ENCODE measurements at regions not wholly inside any gene's neighbourhood (a gene's known extent, or its start where the extent isn't known, plus 50 kb on each side); places are given as distances from the start of the nearest gene placed in this dataset.
"Not testable (repeated sequence)": the region's sequence is repeated elsewhere in the genome, so short reads cannot be mapped to it uniquely, and the experiment has no call there.

DNA sequence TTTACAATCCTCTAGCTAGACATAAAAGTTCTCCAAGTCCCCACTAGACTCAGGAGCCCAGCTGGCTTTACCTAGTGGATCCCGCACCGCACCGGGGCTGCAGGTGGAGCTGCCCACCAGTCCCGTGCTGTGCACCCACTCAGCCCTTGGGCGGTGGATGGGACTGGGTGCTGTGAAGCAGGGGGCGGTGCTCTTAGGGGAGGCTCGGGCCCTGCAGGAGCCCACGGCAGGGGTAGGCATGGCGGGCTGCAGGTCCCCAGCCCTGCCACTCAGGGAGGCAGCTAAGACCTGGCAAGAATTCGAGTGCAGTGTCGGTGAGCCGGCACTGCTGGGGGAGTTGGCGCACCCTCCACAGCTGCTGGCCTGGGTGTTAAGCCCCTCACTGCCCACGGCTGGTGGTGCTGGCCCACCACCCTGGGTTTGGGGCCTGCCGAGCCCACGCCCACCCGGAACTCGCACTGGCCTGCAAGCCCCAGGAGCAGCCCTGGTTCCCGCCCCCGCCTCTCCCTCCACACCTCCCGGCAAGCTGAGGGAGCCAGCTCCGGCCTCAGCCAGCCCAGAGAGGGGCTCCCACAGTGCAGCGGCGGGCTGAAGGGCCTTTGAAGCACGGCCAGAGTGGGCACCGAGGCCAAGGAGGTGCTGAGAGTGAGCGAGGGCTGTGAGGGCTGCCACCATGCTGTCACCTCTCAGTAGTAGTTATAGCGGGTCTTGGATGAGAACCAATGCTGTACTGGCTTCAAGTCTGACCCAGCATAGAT, 255.2 kb downstream of the CDH7 start:
- no peak overlapping the region for H3K27ac ChIP-seq
- H3K4me1 ChIP-seq: no peaks in the 10 kb centered on the region
- TF ChIP-seq POLR2A (IDR thresholded peaks at IDR 0.05): no peak
- TF ChIP-seq, protein P1, sequence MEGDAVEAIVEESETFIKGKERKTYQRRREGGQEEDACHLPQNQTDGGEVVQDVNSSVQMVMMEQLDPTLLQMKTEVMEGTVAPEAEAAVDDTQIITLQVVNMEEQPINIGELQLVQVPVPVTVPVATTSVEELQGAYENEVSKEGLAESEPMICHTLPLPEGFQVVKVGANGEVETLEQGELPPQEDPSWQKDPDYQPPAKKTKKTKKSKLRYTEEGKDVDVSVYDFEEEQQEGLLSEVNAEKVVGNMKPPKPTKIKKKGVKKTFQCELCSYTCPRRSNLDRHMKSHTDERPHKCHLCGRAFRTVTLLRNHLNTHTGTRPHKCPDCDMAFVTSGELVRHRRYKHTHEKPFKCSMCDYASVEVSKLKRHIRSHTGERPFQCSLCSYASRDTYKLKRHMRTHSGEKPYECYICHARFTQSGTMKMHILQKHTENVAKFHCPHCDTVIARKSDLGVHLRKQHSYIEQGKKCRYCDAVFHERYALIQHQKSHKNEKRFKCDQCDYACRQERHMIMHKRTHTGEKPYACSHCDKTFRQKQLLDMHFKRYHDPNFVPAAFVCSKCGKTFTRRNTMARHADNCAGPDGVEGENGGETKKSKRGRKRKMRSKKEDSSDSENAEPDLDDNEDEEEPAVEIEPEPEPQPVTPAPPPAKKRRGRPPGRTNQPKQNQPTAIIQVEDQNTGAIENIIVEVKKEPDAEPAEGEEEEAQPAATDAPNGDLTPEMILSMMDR (IDR thresholded peaks at IDR 0.05): no peak
- no peak for DNase-seq
- H3K27me3 ChIP-seq: no peaks in the 10 kb centered on the region
- no peak overlapping the region for H3K4me3 ChIP-seq
- no peaks in the 10 kb centered on the region for H3K9me3 ChIP-seq
- H3K36me3 ChIP-seq: no peaks in the 10 kb centered on the region

DNA sequence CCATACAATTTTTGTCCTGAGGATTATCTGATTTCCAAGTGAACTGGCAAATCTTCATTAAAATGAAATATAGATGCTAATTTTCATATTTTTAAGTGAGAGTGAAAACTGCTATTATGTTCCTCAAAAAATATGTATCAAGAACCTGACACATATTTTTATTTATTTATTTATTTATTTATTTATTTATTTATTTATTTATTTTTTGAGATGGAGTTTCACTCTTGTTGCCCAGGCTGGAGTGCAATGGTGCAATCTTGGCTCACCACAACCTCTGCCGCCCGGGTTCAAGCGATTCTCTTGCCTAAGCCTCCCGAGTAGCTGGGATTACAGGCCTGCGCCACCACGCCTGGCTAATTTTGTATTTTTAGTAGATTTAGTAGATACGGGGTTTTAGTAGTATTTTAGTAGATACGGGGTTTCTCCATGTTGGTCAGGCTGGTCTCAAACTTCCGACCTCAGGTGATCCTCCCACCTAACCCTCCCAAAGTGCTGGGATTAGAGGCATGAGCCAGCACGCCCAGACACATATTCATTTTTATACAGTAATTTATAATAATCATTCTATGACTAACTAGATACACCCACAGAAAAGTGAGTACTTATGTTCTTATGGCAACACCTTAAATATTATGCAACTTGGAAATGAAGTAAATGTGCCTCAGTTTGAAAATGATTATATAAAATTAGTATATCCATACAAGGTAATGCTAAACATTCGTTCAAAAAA, 248.3 kb downstream of the CDH7 start:
- H3K27me3 ChIP-seq, H3K4me3 ChIP-seq, H3K4me1 ChIP-seq, H3K27ac ChIP-seq, DNase-seq, H3K9me3 ChIP-seq, H3K36me3 ChIP-seq: not testable (repeated sequence)

- no peak overlapping the region for H3K27ac ChIP-seq
- no peak for TF ChIP-seq POLR2A (IDR thresholded peaks at IDR 0.05)
- TF ChIP-seq, protein P1 (IDR thresholded peaks at IDR 0.05): no peak
- no peaks in the 10 kb centered on the region for H3K36me3 ChIP-seq
- H3K27me3 ChIP-seq: no peaks in the 10 kb centered on the region
- no peak for DNase-seq
- no peaks in the 10 kb centered on the region for H3K9me3 ChIP-seq
- no peaks in the 10 kb centered on the region for H3K4me1 ChIP-seq
- H3K4me3 ChIP-seq: no peak overlapping the region
Measured at GRCh38 chr18:65995206-65995605, 244.4 kb downstream of the CDH7 start.

DNA sequence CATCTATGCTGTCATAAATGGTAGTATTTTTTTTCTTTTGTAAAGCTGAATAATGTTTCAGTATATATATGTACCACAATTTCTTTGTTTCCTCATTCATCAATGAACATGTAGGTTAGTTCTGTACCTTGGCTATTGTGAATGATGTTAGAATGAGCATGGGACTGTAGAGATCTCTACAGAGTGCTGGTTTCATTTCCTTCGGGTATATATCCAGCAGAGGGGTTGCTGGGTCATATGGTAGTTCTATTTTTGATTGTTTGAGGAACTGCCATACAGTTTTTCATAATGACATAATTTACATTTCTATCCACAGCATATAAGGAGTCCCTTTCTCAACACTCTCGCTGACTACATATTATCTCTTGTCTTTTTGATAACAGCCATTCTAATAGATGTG, 243.5 kb downstream of the CDH7 start:
- H3K4me3 ChIP-seq: no peak overlapping the region
- TF ChIP-seq POLR2A (IDR thresholded peaks at IDR 0.05): no peak
- TF ChIP-seq, protein P1 (IDR thresholded peaks at IDR 0.05): no peak
- no peaks in the 10 kb centered on the region for H3K4me1 ChIP-seq

GRCh38 chr18:65990944-65991708, 240.3 kb downstream of the CDH7 start:
- DNase-seq: no peak
- Histone ChIP-seq H3K9me3 (no peaks in the 10 kb centered on the region), H3K36me3 (no peaks in the 10 kb centered on the region), H3K4me1 (no peaks in the 10 kb centered on the region), H3K4me3 (no peak overlapping the region), H3K27ac (no peak overlapping the region), H3K27me3 (no peaks in the 10 kb centered on the region)
- TF ChIP-seq, protein P1 (IDR thresholded peaks at IDR 0.05): no peak
- no peak for TF ChIP-seq POLR2A (IDR thresholded peaks at IDR 0.05)

More for the DNA sequence above, 243.5 kb downstream of the CDH7 start:
- H3K9me3 ChIP-seq: no peaks in the 10 kb centered on the region
- no peaks in the 10 kb centered on the region for H3K27me3 ChIP-seq
- H3K36me3 ChIP-seq: no peaks in the 10 kb centered on the region
- no peak for DNase-seq
- H3K27ac ChIP-seq: no peak overlapping the region
